Fibroblast of skin of right quadriceps (primary cell): ENCODE measurements at regions not wholly inside any gene's neighbourhood (a gene's known extent, or its start where the extent isn't known, plus 50 kb on each side); places are given as distances from the start of the nearest gene placed in this dataset.

ENCODE experiments used
- DNase-seq: peaks from one replicate; pipeline ENCODE4 v3.0.0-alpha.2; 2013

DNA sequence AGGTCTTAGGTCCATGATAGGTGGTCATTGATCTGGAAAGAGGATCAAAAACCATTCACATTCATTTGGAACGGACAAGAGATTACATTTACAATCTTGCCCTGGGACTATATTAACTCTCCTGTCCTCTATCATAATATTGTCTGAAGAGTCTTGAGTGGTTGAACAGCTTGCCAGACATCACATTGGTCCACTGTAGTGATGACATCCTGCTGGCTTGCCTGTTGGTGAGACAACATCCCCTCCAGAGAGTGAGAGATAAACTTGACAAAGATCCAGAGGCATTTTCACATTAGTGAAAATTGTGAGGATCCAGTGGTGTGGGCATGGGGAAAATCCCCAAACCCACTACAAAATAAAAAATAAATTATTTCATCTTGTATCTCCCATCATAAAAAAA lies 155.7 kb upstream of the LEF1 start:
- DNase-seq, result no peak

DNA sequence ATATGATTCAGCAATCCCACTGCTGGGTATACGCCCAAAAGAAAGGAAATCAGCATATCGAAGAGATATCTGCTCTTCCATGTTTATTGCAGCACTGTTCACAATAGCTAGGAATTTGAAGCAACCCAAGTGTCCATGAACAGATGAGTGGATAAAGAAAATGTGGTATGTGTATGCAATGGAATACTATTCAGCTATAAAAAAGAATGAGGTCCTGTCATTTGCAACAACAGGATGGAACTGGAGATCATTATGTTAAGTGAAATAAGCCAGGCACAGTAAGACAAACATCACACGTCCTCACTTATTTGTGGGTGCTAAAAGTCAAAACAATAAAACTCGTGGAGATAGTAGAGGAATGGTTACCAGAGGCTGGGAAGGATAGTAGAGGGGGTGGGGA lies 153.8 kb upstream of the LEF1 start:
- no peak for DNase-seq

DNA sequence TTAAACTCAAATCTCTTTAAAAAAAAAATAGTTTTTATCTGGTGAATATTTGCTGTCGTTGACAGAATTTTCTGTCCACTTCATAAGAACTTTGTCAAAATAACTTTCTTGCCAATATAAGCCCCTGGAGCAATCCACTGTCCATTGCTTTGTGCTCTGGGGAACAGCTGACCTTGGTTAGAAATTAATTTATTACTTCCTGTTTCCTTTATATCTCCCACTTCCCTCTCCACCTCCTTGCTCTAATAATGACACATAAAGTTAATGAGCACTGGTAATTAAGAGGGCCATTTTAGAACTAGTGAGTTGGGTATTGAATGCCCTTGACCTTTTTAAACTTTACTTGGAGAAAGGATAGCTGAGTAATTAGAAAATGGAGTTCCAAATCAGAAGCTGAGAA lies 151.3 kb upstream of the LEF1 start:
- DNase-seq, result no peak

DNA sequence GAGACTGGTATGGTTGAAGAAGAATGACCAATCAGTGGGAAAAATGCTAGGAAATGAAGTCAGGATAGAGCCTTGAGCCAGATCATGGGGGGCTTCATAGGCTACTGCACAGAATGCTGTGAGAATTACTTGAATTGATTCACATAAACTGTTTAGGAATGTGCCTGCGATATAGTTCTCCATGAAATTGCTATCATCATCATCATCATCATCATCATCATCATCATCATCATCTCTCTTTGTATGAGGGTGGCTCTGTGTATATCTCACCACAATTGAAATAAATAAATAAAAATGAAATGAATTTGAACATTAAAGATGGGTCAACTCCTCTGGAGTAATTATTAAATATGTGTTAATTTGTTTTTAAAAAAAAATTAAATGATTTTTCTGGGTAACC lies 148.6 kb upstream of the LEF1 start:
- no peak for DNase-seq

DNA sequence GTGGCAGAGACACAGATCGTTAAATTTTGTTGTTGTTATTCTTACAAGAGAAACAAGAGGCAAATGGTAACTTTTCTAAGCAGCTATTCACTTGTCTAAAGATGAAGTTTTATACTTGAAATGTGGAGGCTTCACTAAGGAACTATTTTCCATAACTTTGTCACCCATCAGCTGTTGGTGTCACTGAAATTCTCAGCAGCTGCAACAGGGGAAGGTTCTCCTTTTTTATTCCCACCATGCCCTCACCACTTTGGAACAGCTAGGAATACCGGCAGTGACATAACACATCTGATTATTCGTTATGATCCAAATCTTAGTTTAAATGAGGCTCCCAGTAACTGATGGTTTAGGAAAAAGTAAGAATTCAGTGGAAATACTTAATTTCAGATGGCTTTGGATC lies 147.0 kb upstream of the LEF1 start:
- DNase-seq, result no peak

DNA sequence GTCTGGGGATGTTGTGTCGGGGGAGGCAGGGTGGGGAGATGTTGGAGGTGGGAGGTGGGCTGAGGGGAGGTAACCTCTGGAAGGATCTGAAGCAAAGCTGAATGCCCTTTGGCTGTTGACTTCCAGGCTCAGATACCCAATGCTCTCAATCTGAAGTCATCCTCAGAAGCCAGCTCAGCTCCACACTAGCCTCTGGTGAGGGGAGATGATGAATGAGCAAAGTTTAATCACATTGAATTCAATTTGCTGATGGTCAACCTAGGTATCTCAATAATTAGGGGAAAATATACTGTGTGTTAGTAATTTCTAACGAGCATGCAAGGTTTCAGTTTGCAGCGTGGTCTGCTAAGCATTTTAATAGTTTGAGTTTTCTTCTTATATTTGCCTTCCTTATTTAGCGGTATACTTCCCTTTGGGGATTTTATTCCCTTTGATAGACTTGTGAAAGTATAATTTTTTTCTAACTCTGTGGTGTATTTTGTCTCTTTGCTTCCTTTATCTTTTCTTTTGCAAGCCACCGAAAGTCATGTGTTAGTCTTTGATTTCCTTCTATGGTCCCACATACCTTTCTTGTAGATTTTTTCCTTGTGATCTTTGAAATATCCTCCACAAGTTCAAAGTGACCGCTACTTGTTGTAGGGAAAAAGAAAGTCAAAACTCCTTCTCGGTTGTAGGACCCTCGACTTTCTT lies 146.3 kb upstream of the LEF1 start:
- no peak for DNase-seq

DNA sequence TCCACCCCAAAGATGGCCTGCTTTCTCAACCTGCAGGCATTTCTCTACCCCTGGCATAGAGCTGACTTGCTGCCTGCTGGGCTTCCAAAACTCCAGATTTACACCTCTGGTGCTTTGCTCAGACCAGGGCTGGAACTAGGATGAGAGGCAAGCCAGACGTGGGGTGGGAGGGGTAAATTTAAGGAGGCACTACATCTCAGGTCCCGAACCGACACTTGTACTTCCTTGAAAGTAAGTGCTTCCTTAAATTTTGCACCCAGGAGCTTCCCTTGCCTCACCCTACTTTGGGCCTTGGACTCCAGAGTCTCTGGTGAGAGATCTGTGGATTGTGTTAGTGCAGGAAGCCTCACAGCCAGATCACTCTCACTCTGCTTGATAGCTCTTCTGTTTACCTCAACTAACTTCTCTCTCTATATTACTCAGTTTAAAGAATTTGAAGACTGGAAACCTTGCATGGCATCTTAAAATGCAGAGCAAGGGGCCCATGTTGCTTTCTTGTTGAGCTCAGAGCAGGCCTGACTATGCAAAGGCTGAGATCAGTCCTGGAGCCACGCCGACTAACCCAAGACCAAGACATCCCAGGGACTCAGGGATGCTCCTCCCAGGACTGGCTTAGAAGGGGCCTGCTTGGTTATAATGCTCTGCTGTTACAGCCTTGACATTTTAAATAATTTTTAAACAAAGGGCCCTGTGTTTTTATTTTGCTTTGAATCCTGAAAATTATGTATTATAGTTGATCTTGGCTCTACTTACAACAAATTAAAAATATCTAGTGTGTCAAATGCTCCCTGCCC lies 145.0 kb upstream of the LEF1 start:
- no peak for DNase-seq

DNA sequence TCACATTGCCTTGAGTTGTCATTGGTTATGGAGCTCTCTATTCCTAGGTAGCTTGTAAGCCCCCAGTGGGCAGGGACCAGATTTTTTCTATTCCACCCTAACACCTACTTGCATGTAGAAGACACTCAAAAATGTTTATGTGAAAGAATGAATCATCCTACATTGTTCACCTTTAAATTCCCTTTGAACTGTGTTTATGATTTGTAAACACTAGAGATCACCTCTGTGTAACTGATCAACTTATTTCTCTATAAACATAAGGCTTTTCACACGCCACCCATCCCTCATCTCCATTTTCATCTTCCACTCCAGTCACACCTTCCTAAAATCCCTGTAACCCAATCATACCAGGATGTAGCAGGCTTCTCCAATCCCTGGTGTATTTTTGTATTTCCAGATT lies 142.6 kb upstream of the LEF1 start:
- DNase-seq, result no peak

DNA sequence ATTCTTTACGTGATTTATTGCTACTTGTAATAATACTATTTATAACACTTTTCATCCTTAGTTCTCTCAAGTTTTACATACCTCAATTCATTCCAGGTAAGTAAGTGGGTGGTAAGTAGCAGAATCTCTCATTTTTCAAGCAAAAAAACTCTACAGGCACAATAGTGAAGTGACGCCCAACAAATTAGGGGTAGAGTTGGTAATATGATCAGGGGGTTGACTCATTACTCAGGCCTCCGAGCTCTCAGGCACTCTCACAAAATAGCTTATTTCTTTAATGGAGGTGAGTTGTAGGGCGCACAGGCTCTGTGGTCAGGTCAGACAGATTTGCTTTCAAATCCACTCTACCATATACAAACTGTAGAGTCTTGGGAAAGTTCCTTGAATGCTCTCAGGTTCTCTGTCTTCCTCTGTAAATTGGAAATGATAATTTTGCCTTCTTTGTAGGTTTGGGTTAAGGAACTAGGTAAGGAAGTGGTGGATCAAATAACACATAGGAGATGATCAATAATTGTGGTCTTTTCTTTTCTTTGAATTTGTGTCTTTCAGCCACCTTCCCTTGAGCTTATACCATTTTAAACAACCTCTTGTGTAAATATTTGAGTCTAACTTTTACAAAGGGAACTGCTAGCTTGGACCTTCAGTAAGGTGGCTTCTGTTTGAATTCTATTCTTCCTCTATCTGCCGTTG lies 134.9 kb upstream of the LEF1 start:
- peak; percentile 43 for DNase-seq

DNA sequence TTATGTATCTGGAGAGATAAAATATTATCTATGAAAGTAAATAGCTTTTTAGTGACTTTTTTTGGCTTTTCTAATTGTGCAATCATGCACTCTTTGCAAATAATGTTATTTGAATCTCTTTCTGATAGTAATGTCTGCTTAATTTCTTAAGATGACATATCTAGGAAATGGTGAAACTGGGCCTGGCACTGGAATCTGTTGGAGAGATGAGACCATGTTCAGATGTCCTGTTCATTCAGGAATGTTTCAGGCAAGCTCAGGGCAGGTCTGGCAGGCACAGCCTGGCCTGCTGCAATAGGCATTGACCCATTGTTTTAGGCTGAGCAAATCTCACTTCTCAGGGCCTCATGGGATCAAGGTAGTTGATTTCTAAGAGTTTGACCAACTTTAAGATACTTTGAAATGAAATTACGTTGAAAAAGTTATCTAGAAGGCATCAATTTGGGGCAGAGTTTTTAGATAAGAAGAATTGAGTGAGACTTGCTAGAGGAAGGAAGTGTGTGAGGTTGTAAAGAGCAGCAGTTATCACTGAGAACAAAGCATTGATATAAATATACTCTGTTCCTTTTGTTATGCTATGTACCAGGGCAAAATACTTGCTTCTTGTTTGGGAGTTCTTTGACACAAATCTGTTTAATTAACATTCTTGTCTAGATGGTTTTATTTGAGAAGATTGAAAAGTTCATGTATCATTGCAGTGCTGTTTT lies 133.0 kb upstream of the LEF1 start:
- DNase-seq, result no peak

DNA sequence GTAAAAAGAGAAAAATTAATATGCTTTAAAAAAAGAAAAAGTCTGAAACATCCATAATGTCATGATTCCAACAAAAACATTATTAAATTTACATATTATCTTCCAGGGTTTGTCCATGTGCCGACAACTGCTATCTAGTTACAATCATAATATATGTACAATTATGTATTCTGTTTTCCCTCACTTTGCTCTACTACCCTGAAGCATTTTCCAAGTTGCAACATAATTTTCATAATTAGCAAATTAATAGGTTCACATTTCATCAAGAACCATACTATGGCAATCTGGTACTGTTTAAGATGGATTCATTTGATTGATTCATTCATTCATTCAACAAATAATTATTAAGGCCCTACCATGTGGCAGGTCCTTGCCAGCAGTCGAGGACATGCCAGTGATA lies 128.9 kb upstream of the LEF1 start:
- DNase-seq, result no peak

DNA sequence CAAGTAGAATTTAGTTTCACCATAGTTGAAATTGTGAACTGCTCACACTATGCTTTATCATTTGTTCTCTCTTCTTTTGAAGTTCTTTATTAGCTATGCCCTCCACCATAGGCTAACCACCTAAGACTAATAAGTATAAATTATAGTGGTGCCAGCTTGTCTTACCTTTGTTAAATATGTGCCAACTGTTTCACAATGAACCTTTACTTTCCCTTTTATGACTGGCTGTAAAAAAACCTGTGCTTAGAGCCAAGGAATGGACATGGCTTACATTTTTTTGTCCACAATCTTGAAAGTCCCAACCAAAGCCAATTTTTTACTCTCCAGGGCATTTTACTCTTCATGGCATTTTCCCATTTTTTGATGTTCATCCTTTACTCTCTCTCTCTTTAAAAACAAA lies 123.5 kb upstream of the LEF1 start:
- DNase-seq, result no peak

DNA sequence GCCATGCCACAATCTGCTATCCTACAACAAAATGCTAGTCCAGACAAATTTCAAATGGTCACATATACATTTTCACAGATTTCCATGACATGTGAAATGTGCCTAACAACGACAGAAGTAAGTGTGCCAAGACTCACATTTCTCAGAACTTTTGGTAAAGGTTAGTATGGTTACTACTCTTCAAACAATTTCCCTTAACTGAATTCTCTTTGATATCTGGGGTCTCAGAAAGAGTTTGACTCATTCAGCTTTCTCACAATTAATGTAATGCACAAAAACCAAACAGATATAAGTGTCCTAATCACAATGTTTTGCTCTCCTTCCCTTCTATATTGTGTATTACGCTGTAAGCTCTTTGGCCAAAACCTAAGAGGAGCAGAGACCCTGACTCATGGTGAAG lies 122.4 kb upstream of the LEF1 start:
- DNase-seq, result no peak

DNA sequence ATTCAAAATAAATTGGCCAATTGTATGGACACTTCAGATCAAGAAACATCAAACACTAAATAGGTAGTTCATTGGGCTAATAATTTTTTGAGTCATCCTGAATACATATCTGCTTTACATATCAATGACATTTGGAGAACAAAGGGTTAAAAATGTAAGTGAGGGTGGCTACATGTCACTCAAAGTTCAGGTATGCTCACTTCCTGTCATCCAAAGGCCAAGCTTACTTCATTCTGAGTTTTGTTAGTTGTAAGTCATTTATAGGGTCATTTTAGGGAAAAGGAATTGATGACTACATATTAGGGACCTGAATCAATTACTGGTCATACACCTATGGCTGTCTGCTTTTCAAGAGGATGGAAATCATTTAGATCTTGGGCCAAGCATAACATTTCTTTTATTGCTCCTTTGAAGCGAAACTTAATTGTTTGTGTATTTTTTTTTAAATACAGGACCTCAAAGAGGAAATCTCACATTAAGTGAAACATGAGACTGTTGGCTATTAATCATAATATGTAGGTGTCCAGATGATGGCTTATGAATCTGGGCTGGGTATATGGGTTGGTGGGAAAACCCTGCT lies 119.2 kb upstream of the LEF1 start:
- no peak for DNase-seq

DNA sequence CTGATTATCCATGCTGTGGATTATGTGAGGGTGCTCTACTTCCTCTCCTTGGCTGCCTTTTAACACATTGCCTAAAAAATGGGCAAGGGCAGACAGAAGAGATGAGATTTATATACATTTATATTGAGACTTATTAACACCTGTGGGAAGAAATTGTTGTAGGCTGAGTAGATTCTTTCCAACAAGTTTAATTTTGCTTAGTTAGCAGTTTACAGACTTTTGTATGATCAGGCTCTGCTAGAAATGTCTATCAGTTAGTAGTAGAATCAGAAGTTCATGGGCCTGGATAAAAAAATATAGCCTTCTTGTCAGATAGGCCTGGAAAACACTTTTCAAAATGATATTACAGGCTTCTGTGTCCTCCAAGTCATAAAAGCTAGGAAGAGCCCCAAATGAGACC lies 111.3 kb upstream of the LEF1 start:
- no peak for DNase-seq

DNA sequence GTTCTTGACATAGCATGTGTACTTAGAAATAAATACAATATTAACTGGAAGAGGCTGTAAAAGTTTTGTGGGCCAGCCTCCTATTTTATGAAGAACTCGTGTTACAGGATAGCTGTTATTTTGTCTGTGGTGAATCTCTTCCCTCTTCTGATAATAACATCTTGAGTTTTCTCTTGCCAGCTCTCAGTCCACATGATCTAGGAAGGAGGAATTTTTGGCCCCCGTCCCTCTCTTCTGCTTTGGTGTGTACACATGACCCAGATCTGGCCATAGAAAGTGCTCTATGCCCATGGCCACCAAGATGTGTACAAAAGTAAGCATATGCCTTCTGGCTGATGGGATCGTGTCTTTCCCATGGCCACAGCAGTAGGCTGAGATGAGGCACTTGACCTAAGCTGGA lies 108.0 kb upstream of the LEF1 start:
- DNase-seq, result no peak

DNA sequence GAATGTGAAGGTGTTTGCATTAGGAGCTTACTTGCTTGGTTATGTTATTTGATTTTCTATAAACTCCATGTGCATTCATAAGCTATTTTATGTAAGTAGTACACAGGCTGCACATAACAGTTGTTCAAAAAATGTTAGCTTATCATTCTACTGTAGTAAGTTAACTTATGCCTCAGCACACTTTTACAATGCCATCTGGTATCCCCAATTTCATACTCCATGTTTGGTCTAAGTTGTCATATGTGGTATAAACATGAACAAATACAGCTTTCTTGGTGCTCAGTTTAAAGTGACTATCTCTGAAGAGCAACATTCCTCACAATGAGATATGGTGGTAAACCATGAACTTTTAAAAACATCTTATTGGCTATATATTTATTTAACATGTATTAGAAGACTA lies 104.3 kb upstream of the LEF1 start:
- DNase-seq, result no peak

DNA sequence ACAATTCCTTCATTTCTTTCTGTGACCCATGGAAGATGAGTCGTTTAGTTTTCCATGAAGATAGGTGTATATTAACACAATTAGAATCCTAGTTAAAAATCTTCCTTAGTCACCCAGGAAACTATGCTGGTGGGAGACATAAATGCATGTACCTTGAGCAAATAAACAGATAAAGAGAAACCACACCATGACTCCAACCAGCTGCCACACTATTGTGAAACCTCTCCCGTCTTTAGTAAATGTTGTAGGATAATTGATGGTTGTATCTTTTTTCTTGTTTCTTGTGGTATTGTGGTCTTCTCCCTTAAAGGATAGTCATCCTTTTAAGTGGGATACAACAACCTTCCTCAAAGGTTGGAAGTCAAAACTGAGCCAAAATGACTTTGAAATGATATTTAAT lies 103.8 kb upstream of the LEF1 start:
- DNase-seq, result peak; percentile 66

DNA sequence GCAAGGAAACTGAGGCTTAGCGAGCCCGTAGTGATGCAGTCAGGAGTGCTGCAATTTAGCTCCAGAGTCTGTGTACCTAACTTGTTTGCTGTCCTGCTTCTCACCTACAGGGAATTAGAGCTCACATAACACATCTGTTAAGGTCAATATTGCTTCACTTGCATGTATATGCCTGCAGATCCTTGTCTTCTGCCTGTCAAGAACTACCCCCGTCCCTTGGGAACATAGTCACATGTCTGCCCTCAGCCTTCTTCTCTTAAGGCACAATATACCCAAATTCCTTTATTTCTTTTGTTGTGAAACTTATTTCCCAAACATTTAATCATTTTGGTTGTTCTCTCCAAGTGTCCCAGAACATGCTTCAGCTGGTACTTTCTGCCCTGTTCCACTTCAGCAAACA lies 103.3 kb upstream of the LEF1 start:
- no peak for DNase-seq

DNA sequence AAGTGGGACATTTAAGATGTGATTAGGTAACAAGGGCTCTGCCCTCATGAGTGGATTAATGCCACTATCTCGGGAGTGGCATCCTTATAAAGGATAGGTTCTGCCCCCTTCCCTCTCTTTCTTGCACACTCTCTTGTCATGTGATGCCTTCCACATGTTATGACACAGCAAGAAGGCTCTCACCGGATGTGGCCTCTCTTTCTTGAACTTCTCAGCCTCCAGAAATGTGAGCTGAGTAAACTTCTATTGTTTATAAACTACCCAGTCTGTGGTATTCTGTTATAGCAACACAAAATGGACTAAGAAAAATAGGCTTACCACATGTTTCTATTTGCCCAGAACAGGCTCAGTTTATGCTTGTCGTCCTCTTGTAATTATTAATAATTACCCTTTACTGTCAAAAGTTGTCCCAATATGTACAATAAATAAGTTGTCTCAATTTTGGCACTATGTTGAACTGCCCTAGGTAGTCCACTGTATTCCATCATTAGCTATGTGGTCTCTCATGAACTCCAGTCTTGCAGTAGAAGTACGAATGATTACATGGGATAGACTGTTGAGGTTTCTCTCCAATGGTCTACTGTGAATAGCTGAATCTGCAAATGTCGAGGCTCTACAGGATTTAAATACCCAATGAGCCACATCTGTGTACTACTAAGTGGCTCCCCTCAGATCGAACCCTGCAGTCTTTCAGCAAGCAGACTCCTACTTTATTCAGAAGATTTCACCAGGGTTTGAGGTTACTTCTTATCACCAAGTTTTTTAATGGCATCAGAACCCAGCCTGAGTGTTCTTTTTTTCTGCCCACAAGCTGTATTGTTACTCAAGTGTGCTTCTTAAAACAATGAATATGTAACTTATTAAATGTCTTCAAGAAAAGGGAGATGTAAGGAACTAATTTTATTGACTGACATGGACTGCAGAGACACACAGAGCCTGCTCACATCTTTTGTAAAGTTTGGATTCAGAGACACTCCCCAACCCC lies 102.0 kb upstream of the LEF1 start:
- peak; percentile 81 for DNase-seq

DNA sequence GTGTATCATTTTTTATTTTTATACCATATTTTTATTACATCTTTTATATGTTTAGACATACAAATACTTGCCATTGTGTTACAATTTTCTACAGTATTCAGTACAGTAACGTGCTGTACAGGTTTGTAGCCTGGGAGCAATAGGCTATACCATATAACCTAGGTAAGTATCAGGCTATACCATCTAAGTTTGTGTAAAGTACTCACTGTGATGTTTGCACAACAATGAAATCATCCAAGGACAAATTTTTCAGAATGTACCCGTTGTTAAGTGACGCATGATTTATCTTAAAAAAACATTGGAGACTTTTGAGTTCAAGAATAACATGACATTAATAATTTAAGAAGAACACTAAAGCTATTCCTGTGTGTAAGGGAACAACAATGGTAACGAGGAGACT lies 96.0 kb upstream of the LEF1 start:
- DNase-seq, result no peak

DNA sequence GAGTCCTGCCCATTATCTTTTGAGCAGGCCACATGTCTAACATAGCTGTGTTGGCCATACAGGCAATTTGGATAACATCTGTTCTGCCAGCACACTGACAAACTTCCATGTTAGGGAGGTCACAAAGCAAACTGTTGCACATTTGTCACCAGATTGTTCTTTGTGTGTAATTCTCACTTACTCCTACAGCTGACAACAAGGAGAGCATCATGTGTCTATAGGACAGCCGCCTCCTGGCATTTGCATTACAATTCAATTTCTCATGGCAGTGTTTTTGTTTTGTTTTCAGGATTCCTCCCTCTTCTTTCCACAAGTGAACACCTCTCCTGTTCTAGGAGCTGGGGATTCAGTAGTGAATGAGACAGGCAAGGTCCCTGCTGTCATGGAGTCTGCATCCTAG lies 94.3 kb upstream of the LEF1 start:
- no peak for DNase-seq
